Activated T-cell treated with anti-CD3 and anti-CD28 coated beads for 48 hours (primary cell): ENCODE measurements at regions not wholly inside any gene's neighbourhood (a gene's known extent, or its start where the extent isn't known, plus 50 kb on each side); places are given as distances from the start of the nearest gene placed in this dataset.

ENCODE experiments used
- DNase-seq: peaks from one replicate; pipeline ENCODE4 v3.0.0-alpha.2; 2020; ENCODE audit warnings: low read depth

DNA sequence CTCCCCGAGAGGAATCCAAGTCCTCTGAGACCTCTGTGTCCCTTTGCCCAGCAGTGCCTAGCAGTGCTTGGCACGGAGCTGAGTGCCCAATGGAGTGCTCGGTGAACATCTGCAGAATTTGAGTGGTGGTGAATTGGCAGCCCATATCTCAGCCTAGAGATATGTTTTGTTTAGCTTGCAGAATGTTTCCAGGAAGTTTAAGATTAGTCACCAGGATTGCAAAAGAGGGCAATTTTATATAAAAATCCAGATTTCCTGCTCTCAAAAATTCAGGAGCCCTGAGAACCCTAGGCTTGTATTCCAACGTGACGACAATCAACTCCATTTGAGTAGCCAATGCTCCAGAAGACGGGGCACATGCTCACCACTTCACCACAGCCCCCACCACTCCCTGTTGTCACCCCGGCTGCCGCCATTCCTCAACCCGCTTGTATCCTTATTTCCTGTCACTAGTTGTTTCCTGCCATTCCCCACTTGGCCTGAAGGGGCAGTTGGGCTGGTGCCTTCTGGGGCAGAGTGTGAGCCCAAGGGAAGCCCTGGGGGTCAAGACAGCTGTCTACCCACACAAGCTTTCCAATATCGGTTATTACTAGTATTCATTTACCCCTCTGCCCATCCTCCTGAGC, 116.9 kb downstream of the EFNB1 start:
- DNase-seq, result peak; percentile 1

DNA sequence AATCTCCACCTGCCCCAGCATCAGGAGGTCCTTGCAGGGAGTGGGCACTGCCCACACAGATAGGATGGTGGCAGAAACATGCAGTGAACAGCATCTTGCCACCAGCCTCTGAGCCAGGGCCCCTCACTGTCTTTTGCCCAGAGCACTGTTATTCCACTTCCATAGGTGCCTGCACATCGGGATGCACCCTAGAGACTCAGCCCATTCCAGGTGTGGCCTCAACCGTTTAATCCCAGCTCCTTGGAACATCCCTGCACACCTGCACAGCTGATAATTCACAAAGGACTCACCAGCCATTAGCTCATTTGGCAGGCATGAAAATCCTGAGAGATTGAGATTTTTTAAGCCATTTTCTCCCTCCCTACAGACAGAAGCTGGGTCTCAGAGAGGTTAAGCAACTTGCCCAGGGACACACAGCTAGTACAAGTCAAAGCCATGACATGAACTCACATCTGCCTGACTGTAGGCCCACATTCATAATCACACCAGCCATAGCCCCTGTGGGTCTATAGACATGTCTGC, 116.3 kb downstream of the EFNB1 start:
- DNase-seq, result no peak

DNA sequence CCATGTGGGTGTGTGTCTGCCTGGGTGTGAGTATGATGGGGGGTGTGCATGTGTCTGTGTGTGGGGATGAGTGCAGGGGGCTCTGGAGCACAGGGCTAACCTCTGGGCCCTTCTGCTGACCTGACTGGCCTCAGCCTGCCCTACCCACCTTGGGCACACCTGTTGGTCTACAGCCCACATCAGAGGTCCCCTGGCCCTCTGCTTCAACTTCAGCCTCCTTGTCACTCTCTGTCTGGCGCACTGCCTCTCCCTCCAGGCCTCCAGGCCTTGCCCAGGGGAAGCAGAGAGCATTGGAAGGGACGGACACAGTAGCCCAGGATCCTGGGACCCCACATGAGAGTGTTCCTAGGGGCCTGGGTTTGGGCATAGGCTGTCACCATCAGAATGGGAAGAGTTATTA, 115.4 kb downstream of the EFNB1 start:
- DNase-seq, result no peak

DNA sequence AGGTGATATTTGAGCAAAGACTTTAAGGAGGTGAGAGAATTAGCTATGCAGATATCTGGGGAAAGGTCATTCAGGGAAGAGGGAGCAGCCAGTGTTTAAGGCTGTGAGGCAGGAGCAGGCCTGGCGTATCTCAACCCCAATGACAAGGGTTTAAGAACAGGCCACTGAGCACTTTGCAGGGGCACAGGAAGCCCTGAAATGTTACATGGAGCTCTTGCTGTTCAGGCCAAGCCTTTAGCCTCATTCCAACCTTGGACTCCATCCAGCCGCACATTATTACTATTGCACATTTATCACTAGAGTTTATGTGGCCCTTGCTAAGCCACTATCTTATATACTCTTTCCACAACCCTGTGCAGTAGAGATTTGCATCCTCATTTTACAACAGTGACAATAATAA, 114.0 kb downstream of the EFNB1 start:
- DNase-seq, result no peak

DNA sequence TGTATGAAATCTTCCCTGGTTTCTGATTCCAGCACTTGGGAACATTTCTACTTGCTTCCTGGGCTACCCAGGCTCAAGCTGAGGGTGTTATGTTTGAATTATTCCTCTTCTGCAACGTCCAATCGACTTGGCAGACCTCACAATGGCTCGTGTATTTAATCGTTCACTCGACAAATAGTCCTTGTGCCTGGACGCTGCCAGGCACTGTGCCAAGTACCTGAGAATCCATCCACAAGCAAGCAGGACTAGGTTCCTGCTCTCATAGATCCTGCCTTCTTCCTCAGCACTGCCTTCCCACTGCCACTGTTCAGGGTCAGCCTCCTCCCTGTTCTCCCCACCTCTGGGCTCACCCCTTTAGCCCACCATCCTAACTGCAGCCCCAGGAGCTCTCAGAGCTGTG, 113.3 kb downstream of the EFNB1 start:
- DNase-seq, result no peak

DNA sequence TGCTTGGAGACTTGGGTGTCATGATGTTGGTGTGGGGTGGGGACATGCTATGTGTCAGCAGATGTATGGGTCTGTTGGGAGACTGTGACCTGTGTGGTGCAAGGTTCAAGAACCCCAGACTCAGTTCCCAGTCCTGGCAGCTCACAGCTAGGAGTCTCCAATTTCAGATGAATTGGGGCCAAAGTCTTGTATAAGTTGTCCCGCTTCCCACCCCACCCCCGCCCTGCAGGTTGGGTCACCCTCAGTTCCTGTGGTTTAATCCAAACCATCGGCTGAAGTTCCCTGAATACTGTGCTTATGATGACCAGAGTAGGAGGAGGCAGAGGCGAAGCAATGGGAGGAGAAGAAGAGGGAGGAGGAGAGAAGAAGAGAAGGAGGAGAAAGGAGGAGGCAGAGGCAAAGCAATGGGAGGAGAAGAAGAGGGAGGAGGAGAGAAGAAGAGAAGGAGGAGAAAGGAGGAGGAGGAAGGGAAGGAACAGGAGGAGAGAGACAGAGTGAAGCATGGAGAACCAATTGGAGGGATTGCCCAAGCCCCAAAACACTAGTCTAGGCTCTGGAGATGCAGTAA, 112.6 kb downstream of the EFNB1 start:
- DNase-seq, result no peak

DNA sequence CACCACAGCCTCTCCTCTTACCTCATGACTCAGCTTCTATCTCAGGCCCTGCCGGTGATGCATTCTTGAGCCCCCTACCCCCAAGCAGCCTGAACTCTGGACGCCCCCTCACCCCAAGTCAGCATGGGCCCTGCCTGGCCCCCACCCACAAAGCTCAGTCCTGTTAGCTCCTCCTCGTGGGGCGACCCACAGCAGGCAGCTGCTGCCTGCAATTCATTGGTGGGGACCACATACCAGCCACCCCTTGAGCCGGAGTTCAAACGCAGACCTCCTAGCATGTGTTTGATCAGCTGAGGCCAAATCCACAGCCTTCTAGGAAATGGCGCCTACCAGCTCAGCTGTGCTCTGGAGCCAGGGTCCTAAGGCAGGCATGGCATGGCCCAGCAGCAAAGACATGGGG, 111.8 kb downstream of the EFNB1 start:
- no peak for DNase-seq

DNA sequence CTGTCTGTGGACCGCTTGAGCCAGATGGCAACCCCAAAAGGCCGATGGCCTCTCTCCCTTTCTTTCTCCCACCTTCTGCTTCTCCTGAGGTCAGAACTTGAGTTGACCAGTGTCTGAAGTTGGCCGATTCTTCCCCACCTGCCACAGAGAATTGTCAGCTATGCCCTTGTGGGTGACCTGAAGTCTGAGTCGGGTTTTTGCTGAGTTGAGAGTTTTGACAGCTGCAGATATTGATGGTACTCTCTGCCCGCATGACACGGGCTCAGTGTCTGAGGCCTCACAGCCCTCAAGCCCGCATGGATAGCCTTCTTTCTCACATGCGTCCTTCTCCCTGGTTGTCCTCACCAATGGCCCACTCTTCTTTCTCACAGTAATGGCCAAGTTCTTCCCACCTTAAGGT, 111.0 kb downstream of the EFNB1 start:
- no peak for DNase-seq

DNA sequence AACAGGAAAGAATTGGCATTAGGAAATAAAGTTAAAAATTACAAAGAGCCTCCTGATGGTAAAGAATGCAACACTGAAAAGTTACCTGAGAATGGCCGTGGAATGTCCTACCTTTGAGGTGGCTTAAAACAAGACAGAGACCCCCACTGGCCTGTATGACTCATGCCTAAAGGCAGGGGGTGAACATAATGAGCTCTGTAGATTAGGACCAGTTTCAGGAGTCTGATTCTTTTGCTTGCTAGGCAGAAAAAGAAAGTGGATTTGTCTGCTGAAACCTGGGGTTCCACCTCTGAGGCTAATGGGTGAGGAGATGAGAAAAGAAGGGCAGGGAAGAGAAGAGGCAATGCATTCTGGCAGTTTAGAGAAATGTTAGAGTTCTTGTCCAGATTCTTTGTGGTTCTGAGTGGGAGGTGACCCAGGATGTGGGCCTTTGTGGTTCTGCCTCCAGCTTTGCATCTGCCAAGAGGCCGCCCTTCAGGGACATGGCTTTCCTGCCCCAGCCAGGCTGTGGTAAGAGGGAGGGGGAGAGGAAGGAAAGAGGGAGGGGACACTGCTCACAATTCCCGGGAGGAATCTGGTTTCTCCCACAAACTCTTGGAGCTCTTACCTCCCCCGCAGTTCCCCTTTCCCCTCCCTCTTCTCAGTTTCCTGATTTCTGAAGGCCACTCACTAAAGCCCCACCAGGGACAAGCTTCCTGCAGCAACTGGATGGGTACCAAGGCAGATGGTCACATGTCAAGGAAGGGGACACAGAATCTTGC, 109.6 kb downstream of the EFNB1 start:
- no peak for DNase-seq

DNA sequence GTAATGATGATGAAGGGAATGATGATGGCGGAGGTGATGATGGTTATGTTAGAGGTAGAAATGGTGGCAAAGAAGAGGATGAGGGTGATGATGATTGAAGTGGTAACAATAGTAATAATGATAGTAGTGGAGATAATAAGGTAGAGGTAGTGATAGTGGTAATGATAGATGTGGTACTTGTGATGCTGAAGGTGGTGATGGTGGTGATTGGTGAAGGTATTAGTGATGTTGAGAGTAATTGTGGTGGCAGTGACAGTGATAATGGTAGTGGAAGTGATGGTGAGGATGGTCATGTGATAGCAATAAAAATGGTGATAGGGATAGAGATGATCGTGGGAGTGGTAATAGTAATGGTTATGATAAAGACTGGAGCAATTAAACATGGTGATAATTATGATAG, 108.8 kb downstream of the EFNB1 start:
- no peak for DNase-seq

DNA sequence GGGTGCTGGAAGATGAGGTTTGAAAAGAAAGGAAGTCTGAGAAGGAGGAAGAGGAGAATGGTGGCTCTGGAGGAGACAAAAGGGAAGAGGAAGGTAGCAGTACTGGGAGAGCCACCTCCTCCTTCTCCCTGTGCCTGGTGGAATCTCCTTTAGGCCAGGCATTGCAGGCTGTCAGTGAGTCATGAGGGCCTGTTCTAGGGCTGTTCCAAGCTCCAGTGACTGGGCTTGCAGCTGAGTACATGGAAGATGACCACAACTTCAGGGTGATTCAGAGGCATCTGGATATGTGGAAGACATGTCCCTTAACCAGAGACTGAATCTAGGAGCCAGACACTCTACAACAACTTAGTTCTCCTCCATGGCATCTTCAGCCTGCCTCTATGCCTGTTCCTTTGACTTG, 107.8 kb downstream of the EFNB1 start:
- DNase-seq, result no peak

DNA sequence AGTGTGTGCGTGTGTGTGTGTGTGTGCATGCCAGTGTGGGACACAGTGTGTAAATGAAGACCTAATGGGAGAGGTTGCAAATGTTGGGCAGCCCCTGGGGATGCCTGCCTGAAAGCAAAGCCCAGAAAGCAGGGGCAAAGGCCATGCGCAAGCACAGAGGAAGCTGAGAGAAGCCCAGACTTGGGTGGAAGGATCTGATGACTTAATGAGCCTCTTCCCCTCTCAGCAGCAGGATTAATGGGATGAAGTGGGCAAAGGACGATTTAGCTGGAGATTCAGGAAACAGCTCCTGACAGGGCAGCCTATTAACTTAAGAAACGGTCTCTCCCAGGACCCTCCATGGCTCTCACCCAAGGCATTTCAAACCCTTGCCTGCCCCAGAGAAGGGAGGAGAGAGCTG, 107.3 kb downstream of the EFNB1 start:
- DNase-seq, result no peak

DNA sequence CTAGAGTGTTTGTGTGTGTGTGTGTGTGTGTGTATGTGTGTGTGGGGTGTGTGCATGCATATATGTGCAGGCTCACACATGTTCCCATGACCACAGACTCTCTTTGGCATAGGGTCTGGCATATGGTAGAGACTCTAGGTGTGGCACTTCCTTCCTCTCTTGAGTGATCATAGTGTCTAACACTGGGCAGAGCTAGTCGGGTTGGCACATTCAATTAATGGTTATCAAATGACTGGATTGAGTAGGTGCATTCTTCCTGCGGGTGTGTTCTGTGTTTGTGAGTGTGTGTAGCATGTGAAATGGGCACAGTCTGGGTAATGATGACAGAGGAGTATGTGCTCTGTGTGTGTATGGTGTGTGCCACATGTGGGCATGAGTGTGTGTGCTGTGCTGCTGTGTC, 106.5 kb downstream of the EFNB1 start:
- DNase-seq, result no peak

DNA sequence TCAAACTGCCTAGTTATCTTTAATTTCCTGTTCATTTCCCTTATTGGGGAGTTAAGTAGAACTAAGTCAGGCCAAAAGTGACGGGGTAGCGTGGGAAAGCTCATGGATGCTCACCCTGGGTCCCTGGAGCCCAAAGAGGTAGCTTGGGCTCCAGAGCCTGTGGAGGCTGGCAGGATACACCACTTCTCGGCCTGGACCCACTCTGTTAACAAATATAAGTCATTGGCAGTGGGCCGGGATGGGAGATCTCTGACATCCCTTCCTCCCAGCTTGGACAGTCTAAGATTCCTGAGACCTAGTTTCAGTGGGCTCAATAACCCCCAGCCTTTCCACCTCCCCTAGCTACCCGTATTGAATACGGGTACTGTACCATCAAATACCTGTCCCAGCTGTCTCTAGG, 106.1 kb downstream of the EFNB1 start:
- no peak for DNase-seq

DNA sequence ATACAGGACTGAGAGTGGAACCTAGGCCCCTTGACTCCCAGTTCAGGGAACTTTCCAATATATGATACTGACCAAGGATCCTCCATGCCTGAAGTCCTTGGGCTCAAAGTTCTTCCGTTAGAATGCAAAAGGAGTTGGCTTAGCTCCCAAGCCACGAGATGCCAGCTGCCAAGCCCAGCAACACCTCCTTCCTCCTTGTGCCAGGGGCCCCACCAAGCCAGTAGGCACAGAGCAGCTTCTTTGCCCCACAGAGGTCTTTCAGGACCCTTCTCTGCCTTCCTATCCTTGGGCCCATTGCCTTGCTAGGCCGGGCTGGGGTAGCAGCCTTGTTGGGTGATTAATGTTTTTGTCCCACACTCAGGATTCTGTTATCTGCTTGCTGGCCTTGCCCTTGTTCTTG, 105.6 kb downstream of the EFNB1 start:
- DNase-seq, result no peak

DNA sequence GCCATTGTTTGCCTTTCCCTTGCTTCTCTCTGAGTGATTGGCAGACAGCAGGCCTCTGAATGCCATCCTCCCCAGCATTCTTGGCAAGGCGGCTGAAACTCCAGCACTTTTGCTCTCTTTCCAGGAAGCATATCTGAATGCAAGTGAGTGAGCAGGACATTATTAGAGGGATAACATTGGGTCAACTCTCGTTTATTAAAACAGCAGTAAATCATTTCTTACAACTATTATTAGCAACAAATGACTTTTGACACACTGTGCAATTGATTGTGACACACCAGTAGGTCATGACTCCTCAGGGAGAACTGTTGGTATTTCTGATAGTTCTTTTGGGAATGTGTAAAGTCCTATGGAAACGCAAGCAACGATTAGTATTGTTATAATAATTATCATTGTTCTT, 103.8 kb downstream of the EFNB1 start:
- no peak for DNase-seq

DNA sequence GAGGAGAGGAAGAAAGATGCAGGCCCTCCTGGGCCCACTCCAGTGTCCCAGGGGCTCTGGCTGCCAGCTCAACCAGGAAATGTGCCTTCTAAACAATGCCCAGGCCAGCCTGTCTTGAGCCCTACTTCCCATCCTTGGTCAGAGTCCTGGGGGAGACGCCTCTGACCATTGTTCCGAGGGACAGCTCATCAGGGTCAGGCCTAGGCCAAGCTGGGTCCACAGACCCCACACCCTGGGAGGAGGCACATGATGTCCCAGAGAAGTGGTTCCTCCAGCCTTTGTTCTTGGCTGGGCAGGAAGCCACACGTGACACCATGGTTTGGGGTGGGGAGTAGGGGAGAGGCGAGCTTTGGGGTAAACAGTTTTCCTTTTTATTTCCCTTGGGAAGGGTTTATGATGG, 102.5 kb downstream of the EFNB1 start:
- DNase-seq, result no peak

DNA sequence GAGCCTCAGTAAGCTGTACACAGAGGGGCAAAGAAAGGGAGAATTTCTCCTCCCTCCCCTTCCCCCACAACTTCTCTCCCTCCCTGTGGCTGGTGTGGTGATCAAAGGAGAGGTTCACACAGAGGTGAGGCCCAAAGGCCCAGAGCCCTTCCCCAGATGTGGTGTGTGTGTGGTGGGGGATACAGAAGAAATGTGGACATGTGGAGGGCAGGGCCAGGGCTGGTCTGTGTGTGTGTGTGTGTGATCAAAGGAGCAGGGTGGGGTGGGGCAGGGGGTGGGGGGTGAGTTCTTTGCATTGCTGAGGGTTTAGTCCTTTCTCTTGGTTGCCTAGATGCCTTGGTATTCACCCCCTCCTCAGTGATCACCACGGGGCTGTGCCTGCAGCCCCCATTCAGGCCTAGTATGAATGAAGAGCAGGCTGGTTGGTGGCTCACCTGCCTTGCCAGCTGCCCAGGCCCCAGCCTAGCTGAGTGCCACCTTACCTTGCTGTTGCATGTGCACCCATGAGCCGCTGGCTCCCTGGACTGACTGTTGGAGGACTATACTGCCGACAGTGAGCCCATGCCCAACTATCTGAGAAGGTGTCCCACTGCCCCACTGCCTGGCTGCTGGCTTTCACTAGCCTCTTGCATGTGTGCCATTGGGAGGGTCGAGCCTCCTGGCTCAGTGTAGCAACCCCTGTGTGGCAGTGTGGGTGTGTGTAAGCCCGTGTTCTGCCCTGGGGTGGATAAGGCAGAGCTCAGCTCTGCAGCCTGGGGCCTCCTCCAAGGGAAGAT, 101.9 kb downstream of the EFNB1 start:
- DNase-seq, result no peak

DNA sequence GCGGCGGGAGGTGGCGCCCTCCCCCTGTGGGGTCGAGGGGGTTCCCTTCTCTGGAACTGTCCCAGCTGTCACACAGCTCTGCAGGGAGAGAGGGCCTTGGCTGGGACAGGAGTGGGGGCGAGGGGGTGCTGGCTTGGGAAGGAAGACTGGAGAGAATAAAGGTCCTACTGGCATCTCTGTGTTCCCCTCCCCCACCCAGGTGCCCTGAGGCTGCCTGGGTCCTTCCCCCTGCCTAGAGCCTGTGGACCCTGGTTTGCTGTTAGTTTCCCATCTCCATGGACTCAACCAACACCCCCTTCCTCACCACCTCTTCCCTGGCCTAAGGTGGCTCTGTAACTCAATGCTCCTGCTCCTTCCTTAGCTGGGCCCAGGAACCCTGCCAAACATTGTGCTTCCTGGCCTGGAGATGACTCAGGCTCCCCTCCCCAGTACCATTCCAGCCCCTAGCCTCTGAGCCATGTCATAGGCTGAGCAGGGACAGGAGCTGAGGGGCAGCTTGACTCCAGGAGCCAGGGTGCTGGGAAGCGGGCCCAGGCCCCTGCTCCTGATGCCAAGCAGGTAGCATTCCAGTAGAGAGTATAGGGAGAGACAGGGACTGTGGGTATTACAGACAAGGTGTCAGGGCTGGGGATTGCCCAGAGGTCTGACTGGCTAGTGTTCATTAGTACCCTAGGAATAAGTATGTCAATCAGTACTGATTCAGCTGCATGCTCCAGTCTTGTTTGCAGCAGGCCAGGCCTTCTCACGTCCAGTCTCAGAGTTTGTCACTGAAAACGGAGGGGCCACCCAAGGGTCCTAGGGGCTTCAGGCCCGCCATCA, 100.7 kb downstream of the EFNB1 start:
- no peak for DNase-seq

DNA sequence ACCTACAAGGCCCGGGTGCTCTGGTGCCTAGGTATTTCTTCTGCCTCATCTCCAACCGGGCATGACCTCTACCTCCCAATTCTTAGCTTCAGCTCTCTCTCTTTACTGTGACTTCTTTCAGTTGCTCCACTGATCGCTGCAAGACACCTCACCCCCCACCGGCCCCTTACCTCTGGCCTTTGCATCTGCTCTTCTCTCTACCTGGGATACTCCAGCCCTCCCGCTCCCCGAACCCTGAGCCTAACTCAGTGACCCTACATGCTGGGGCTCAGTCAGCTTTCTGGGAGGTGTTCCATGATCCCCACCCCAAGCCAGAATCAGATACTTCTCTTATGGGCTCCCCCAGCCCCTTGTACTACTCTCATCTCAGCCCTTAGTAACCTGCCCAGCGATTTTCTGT, 99.6 kb downstream of the EFNB1 start:
- DNase-seq, result no peak

DNA sequence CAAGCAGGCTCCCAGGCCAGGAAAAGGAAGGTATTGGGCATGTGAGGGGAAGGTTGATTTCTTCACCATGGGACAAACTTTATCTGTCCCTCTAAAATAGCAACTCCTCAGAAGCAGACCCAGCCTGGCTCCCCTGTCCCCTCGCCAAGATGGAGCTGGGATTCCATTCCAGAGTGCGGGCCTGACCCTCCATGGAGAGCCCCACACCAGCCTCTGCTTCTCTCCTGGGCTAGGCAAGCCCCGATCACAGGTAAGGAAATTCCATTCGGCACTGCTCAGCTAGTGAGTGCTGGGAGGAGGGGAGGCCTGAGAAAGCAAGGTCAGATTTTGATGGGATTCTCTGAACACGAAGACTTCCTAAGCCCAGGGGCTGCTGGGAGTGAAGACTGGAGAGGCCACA, 98.4 kb downstream of the EFNB1 start:
- no peak for DNase-seq

DNA sequence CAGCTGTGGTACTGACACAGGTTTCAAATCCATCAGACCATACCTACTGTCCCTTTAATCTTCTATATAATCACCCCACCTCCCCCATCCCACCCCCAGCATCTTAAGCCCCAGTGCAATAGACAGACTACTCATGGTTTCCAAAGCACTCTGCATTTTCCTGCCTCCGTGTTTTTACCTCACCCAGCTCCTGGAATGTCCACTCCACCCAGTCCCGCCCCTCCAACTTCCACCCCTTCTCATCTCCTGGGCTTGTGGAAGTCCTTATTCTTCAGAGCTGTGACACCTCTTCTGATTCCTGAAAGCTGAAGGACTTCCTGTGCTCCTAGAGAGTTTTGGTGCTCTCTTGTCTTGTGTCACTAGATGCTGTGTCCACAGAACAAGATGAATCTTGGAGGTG, 94.3 kb downstream of the EFNB1 start:
- no peak for DNase-seq
